Activated CD8-positive, alpha-beta memory T cell treated with anti-CD3 and anti-CD28 coated beads for 4 hours (primary cell): ENCODE measurements at regions not wholly inside any gene's neighbourhood (a gene's known extent, or its start where the extent isn't known, plus 50 kb on each side); places are given as distances from the start of the nearest gene placed in this dataset.

Source experiments
- DNase-seq, 2 donors: peaks; one replicate each; pipeline ENCODE4 v3.0.0-alpha.2; 2020; ENCODE audit warnings: low read depth in 2 of 2

GRCh38 chr2:481388-481787 is 193.5 kb upstream of the ALKAL2 start:
- DNase-seq = no peak

- DNase-seq = no peak
These were observed 191.7 kb upstream of the ALKAL2 start for GRCh38 chr2:479490-480176.

- no peak for DNase-seq
These were observed 191.1 kb upstream of the ALKAL2 start for GRCh38 chr2:479031-479430.

GRCh38 chr2:471560-471959 is 183.7 kb upstream of the ALKAL2 start:
- DNase-seq = no peak

- DNase-seq = no peak
These were observed 181.6 kb upstream of the ALKAL2 start for GRCh38 chr2:469514-469913.

GRCh38 chr2:468648-469336 is 180.9 kb upstream of the ALKAL2 start:
- no peak for DNase-seq

GRCh38 chr2:467892-468647 is 180.2 kb upstream of the ALKAL2 start:
- DNase-seq = no peak

GRCh38 chr2:467543-467891 is 179.6 kb upstream of the ALKAL2 start:
- no peak for DNase-seq

- DNase-seq = no peak
These were observed 179.2 kb upstream of the ALKAL2 start for GRCh38 chr2:467101-467500.

- no peak for DNase-seq
These were observed 176.8 kb upstream of the ALKAL2 start for GRCh38 chr2:464562-465309.

GRCh38 chr2:460861-461260 is 173.0 kb upstream of the ALKAL2 start:
- no peak for DNase-seq

- no peak for DNase-seq
These were observed 172.0 kb upstream of the ALKAL2 start for GRCh38 chr2:459931-460330.

GRCh38 chr2:458425-458815 is 170.5 kb upstream of the ALKAL2 start:
- no peak for DNase-seq

- no peak for DNase-seq
These were observed 170.0 kb upstream of the ALKAL2 start for GRCh38 chr2:457792-458424.

- DNase-seq = no peak
These were observed 169.4 kb upstream of the ALKAL2 start for GRCh38 chr2:457262-457661.

GRCh38 chr2:455913-456312 is 168.0 kb upstream of the ALKAL2 start:
- no peak for DNase-seq

GRCh38 chr2:455015-455705 is 167.3 kb upstream of the ALKAL2 start:
- no peak for DNase-seq

GRCh38 chr2:453132-453531 is 165.2 kb upstream of the ALKAL2 start:
- DNase-seq = no peak

GRCh38 chr2:451495-451894 is 163.6 kb upstream of the ALKAL2 start:
- no peak for DNase-seq

GRCh38 chr2:449246-450067 is 161.6 kb upstream of the ALKAL2 start:
- DNase-seq = no peak
